Chondrocyte (in vitro differentiated cells): ENCODE measurements at regions not wholly inside any gene's neighbourhood (a gene's known extent, or its start where the extent isn't known, plus 50 kb on each side); places are given as distances from the start of the nearest gene placed in this dataset.

Experiments
- DNase-seq: peaks from one replicate; pipeline ENCODE4 v3.0.0; 2021; ENCODE audit warnings: mixed read lengths, low spot score
- H3K27ac Mint-ChIP-seq: one replicate; pipeline ENCODE4 v1.8.0; 2021; ENCODE audit warnings: mild to moderate bottlenecking, moderate library complexity, mixed read lengths; ENCODE audit not compliant: unreplicated experiment
- H3K27me3 Mint-ChIP-seq: 2 replicates; pipeline ENCODE4 v1.8.0; 2021; ENCODE audit warnings: low read depth, mixed read lengths
- H3K36me3 Mint-ChIP-seq: 2 replicates; pipeline ENCODE4 v1.8.0; 2021; ENCODE audit warnings: low read depth, mixed read lengths
- H3K4me1 Mint-ChIP-seq: 2 replicates; pipeline ENCODE4 v1.8.0; 2021; ENCODE audit warnings: low read depth, mild to moderate bottlenecking, mixed read lengths
- H3K4me3 Mint-ChIP-seq: one replicate; pipeline ENCODE4 v1.8.0; 2021; ENCODE audit warnings: mild to moderate bottlenecking, moderate library complexity, mixed read lengths; ENCODE audit not compliant: unreplicated experiment
- H3K9me3 Mint-ChIP-seq: 2 replicates; pipeline ENCODE4 v1.8.0; 2021; ENCODE audit warnings: low read depth, mixed read lengths
- TF ChIP-seq, protein P1 (sequence below): fragments of 200-600 bp; sonication (generic); IDR thresholded peaks from 2 replicates; pipeline ENCODE4 v1.5.0; 2021; ENCODE audit warnings: antibody characterized with exemption, mild to moderate bottlenecking, moderate library complexity

GRCh38 chr12:89863968-89864367, 155.3 kb upstream of the ATP2B1 start:
- TF ChIP-seq, protein P1, sequence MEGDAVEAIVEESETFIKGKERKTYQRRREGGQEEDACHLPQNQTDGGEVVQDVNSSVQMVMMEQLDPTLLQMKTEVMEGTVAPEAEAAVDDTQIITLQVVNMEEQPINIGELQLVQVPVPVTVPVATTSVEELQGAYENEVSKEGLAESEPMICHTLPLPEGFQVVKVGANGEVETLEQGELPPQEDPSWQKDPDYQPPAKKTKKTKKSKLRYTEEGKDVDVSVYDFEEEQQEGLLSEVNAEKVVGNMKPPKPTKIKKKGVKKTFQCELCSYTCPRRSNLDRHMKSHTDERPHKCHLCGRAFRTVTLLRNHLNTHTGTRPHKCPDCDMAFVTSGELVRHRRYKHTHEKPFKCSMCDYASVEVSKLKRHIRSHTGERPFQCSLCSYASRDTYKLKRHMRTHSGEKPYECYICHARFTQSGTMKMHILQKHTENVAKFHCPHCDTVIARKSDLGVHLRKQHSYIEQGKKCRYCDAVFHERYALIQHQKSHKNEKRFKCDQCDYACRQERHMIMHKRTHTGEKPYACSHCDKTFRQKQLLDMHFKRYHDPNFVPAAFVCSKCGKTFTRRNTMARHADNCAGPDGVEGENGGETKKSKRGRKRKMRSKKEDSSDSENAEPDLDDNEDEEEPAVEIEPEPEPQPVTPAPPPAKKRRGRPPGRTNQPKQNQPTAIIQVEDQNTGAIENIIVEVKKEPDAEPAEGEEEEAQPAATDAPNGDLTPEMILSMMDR: no peak
- no peaks in the 10 kb centered on the region for H3K36me3 Mint-ChIP-seq
- no peak for DNase-seq
- H3K4me3 Mint-ChIP-seq: no peak overlapping the region
- no peaks in the 10 kb centered on the region for H3K27me3 Mint-ChIP-seq
- H3K27ac Mint-ChIP-seq: peak overlapping the region; percentile 80
- H3K9me3 Mint-ChIP-seq: no peaks in the 10 kb centered on the region
- peaks cover 20% of the 10 kb centered on the region for H3K4me1 Mint-ChIP-seq

DNA sequence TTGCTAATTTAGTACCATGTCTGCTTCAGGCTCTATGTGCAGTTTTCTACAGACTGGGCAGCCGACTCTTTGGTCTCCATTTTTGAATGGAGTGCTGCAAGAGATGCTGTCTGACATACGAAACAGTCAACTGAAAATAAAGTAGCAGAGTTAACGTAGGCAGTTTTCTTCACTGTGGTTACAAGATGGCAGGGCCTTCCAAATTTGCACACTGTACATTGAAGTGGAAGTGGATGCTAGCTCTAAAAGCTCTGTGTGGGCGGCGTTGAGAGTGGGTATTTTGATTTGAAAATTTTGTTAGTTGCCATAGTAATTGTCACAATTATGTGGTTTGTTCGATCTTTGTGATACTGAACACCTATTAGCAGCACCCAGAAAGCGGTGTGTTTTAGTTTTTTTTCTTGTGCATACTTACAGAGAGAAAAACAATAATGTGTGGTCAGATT, 154.9 kb upstream of the ATP2B1 start:
- Mint-ChIP-seq H3K4me1 (peaks cover 20% of the 10 kb centered on the region), H3K27ac (peak overlapping the region; percentile 80), H3K9me3 (no peaks in the 10 kb centered on the region), H3K36me3 (no peaks in the 10 kb centered on the region), H3K4me3 (peak overlapping the region; percentile 26), H3K27me3 (no peaks in the 10 kb centered on the region)
- DNase-seq: no peak
- TF ChIP-seq, protein P1: no peak

DNA sequence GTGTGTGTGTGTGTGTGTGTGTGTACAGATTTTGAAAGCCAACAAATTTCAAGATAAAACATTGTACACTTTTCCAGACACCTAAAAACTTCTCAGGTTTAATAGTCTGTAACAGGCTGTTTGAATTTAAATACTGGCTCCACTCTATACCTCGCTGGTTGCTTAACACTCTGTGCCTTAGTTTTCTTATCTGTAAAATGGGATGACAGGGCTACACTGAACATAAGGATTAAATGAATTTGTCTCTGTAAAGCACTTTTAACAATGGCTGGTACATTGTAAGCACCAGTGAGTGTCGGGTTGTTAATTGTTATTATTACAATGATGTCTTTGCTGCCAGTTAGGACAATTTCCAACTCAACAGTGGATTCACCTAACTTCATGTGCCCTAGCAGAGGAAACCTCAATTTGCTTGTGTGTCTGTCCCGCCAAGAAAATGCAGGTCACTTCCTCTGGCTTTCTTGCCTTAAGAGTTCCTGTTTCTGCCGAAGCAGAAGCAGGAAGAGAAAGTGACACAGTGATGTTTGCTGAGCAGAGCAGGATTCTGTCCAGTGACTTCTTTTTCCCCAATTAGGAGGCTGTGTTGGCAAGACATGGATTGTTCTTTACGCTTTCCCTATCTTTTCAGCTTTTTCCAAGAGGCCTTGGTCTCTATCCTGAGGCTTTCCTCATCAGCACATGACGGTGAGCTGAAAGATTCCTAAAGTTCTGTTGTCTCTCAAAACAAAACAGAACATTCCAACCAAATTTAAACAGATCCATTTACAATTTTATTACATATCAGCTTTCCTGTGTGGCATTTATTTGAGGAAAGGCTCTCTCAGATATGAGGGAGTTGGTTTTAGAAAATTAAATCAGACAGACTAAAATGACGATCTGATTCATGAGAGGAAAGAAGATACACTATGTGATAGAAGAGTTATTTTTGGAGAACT, 154.1 kb upstream of the ATP2B1 start:
- TF ChIP-seq, protein P1: no peak
- Mint-ChIP-seq H3K27me3 (no peaks in the 10 kb centered on the region), H3K4me3 (peak overlapping the region; percentile 26), H3K9me3 (no peaks in the 10 kb centered on the region), H3K36me3 (peaks cover 3% of the 10 kb centered on the region), H3K27ac (peak overlapping the region; percentile 80), H3K4me1 (peaks cover 20% of the 10 kb centered on the region)
- DNase-seq: no peak

DNA sequence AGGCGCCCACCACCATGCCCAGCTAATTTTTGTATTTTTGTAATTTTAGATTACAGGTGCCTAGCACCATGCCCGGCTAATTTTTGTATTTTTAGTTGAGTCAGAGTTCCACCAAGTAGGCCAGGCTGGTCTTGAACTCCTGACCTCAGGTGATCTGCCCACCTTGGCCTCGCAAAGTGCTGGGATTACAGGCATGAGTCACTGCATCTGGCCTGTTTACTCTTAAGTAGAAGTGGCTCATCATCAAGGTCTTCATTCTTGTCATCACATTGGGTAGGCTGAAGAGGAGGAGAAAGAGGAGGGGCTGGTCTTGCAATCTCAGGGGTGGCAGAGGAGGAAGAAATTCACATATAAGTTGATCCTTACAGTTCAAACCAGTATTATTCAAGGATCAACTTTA, 152.4 kb upstream of the ATP2B1 start:
- peaks cover 30% of the 10 kb centered on the region for H3K4me1 Mint-ChIP-seq
- DNase-seq: no peak
- H3K36me3 Mint-ChIP-seq: peaks cover 3% of the 10 kb centered on the region
- no peaks in the 10 kb centered on the region for H3K9me3 Mint-ChIP-seq
- TF ChIP-seq, protein P1: no peak
- H3K27ac Mint-ChIP-seq: no peak overlapping the region
- H3K4me3 Mint-ChIP-seq: no peak overlapping the region
- no peaks in the 10 kb centered on the region for H3K27me3 Mint-ChIP-seq

DNA sequence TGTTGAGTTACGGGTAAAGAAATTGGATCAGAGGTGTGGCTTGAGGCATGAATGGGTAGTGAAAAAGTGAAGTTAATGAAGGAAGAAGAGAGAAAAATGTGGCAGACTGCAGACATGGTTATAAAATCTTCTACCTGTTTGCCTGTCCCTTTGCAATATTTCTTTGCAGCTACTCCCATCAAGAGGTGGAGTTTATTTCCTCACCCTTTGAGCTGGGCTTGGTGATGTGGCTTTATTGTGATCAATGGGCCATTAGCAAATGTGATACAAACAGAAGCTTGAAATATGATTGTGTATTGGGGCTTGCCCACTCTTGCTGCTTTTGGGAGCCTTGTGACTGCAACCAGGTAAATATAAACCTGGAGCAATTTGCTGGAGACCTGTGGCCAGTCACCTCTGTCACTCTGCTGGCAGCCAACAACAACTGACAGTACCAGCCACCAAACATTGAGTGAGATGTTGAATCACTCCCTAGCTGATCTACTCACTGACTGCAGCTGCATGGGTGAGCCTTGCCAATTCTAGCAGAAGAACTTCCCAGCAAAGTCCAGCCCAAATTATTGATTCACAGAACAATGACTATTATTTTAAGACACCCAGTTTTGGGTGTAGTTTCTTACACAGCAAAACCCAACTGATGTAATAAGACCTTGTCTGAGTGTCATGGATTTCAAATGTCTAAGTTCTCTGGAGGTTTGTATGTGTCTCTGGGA, 151.0 kb upstream of the ATP2B1 start:
- H3K36me3 Mint-ChIP-seq: peaks cover 3% of the 10 kb centered on the region
- no peak overlapping the region for H3K4me3 Mint-ChIP-seq
- no peaks in the 10 kb centered on the region for H3K9me3 Mint-ChIP-seq
- H3K27ac Mint-ChIP-seq: no peak overlapping the region
- H3K27me3 Mint-ChIP-seq: no peaks in the 10 kb centered on the region
- TF ChIP-seq, protein P1: no peak
- no peak for DNase-seq
- H3K4me1 Mint-ChIP-seq: peaks cover 30% of the 10 kb centered on the region
